WTC11 (cell line): ENCODE measurements at regions not wholly inside any gene's neighbourhood (a gene's known extent, or its start where the extent isn't known, plus 50 kb on each side); places are given as distances from the start of the nearest gene placed in this dataset.

Experiments
- ATAC-seq: fragments of 200-7000 bp; cut with Tn5 transposase; 2 replicates; pipeline ENCODE4 v1.10.0; 2021; ENCODE audit warnings: mild to moderate bottlenecking, moderate library complexity
- CTCF ChIA-PET: fragments of 300-600 bp; sonication (Branson Sonifier 250); formaldehyde crosslinking; loops from one replicate; lab custom pipeline; 2021; ENCODE audit warnings: antibody characterized with exemption; lab: Charles Lee
- POLR2A ChIA-PET: fragments of 350-600 bp; sonication (Branson Sonifier 250); formaldehyde crosslinking; loops from one replicate; lab custom pipeline; 2021; ENCODE audit warnings: antibody characterized with exemption; lab: Charles Lee
- DNase-seq: peaks from one replicate; pipeline ENCODE4 v3.0.0; 2021; ENCODE audit warnings: low spot score
- H3K27ac Mint-ChIP-seq: 2 replicates; pipeline ENCODE4 v1.8.0; 2021; ENCODE audit warnings: mixed read lengths
- H3K27me3 Mint-ChIP-seq: 2 replicates; pipeline ENCODE4 v1.8.0; 2021; ENCODE audit warnings: low read depth, mild to moderate bottlenecking, moderate library complexity, mixed read lengths
- H3K36me3 Mint-ChIP-seq: 2 replicates; pipeline ENCODE4 v1.8.0; 2021; ENCODE audit warnings: mixed read lengths
- H3K4me1 Mint-ChIP-seq: 2 replicates; pipeline ENCODE4 v1.8.0; 2022; ENCODE audit warnings: mixed read lengths
- H3K4me3 Mint-ChIP-seq: 2 replicates; pipeline ENCODE4 v1.8.0; 2021; ENCODE audit warnings: mild to moderate bottlenecking, moderate library complexity, mixed read lengths
- H3K9me3 Mint-ChIP-seq: 2 replicates; pipeline ENCODE4 v1.8.0; 2021; ENCODE audit warnings: mixed read lengths
- ATF6 ChIP-seq: sonication (generic); formaldehyde crosslinking; IDR thresholded peaks from 2 replicates; pipeline ENCODE4 v1.8.1; 2023; ENCODE audit warnings: mild to moderate bottlenecking, missing genetic modification reagents
- ELF4 ChIP-seq: sonication (generic); formaldehyde crosslinking; IDR thresholded peaks from 2 replicates; pipeline ENCODE4 v1.8.1; 2022; ENCODE audit warnings: low read depth, mild to moderate bottlenecking, moderate library complexity, missing genetic modification reagents
- FOXK1 ChIP-seq: sonication (generic); formaldehyde crosslinking; IDR thresholded peaks from 2 replicates; pipeline ENCODE4 v1.8.0; 2022; ENCODE audit warnings: mild to moderate bottlenecking, moderate library complexity, missing genetic modification reagents
- FOXP1 ChIP-seq: sonication (generic); formaldehyde crosslinking; IDR thresholded peaks from 2 replicates; pipeline ENCODE4 v1.8.0; 2022; ENCODE audit warnings: missing genetic modification reagents, mild to moderate bottlenecking, moderate library complexity, borderline replicate concordance
- GTF2I ChIP-seq: fragments of 250-450 bp; sonication (Bioruptor Pico); conservative IDR thresholded peaks from 2 replicates; pipeline ENCODE4 v1.4.0; 2021; ENCODE audit warnings: mild to moderate bottlenecking
- JAZF1 ChIP-seq: fragments of 250-450 bp; sonication (Bioruptor Pico); IDR thresholded peaks from 2 replicates; pipeline ENCODE4 v1.9.0; 2021; ENCODE audit warnings: moderate library complexity, mild to moderate bottlenecking, inconsistent platforms
- KAT7 ChIP-seq: sonication (generic); formaldehyde crosslinking; IDR thresholded peaks from 2 replicates; pipeline ENCODE4 v1.8.1; 2023; ENCODE audit warnings: missing genetic modification reagents, mild to moderate bottlenecking, borderline replicate concordance
- MYBL2 ChIP-seq: sonication (generic); formaldehyde crosslinking; IDR thresholded peaks from 2 replicates; pipeline ENCODE4 v1.8.1; 2023; ENCODE audit warnings: mild to moderate bottlenecking, moderate library complexity, missing genetic modification reagents
- PRDM15 ChIP-seq: sonication (generic); formaldehyde crosslinking; IDR thresholded peaks from 2 replicates; pipeline ENCODE4 v1.8.0; 2022; ENCODE audit warnings: missing genetic modification reagents
- SMAD3 ChIP-seq: sonication (generic); formaldehyde crosslinking; IDR thresholded peaks from 2 replicates; pipeline ENCODE4 v1.8.0; 2022; ENCODE audit warnings: missing genetic modification reagents, mild to moderate bottlenecking, borderline replicate concordance
- SP1 ChIP-seq: sonication (generic); formaldehyde crosslinking; conservative IDR thresholded peaks from 2 replicates; pipeline ENCODE4 v1.8.1; 2022; ENCODE audit warnings: missing genetic modification reagents
- USF2 ChIP-seq: sonication (generic); formaldehyde crosslinking; IDR thresholded peaks from 2 replicates; pipeline ENCODE4 v1.8.1; 2023; ENCODE audit warnings: mild to moderate bottlenecking, missing genetic modification reagents, moderate library complexity
- ZBTB21 ChIP-seq: sonication (generic); formaldehyde crosslinking; IDR thresholded peaks from 2 replicates; pipeline ENCODE4 v1.8.1; 2023; ENCODE audit warnings: mild to moderate bottlenecking, missing genetic modification reagents, borderline replicate concordance
- ZNF232 ChIP-seq: sonication (generic); formaldehyde crosslinking; IDR thresholded peaks from 2 replicates; pipeline ENCODE4 v1.8.0; 2022; ENCODE audit warnings: mild to moderate bottlenecking, missing genetic modification reagents
- ZNF281 ChIP-seq: sonication (generic); formaldehyde crosslinking; IDR thresholded peaks from 2 replicates; pipeline ENCODE4 v1.8.0; 2023; ENCODE audit warnings: mild to moderate bottlenecking, missing genetic modification reagents
- ZNF317 ChIP-seq: sonication (generic); formaldehyde crosslinking; IDR thresholded peaks from 2 replicates; pipeline ENCODE4 v1.8.1; 2023; ENCODE audit warnings: low read depth, mild to moderate bottlenecking, moderate library complexity, missing genetic modification reagents, borderline replicate concordance
- ZNF416 ChIP-seq: fragments of 250-450 bp; sonication (Bioruptor Pico); IDR thresholded peaks from 2 replicates; pipeline ENCODE4 v1.9.0; 2021; ENCODE audit warnings: mild to moderate bottlenecking, inconsistent platforms
- ZNF532 ChIP-seq: fragments of 250-450 bp; sonication (Bioruptor Pico); IDR thresholded peaks from 2 replicates; pipeline ENCODE4 v1.9.0; 2021; ENCODE audit warnings: mild to moderate bottlenecking, borderline replicate concordance

- no peak for TF ChIP-seq GTF2I (CRISPR knock-in tag)
- TF ChIP-seq ZNF532 (CRISPR knock-in tag), result no peak
- no peak for TF ChIP-seq FOXK1 (CRISPR knock-in tag)
- no peak for TF ChIP-seq ZNF317 (CRISPR knock-in tag)
- TF ChIP-seq USF2, result no peak
- no peak for TF ChIP-seq ZBTB21
- no peak for TF ChIP-seq JAZF1 (CRISPR knock-in tag)
- no peak for TF ChIP-seq FOXP1 (CRISPR knock-in tag)
- no peak for TF ChIP-seq ELF4 (CRISPR knock-in tag)
- TF ChIP-seq ZNF232, result no peak
- DNase-seq (no peak), ATAC-seq (no peak)
- 0 out of 2 replicates have a peak, but pooled peaks cover 4% of the 10 kb centered on the region for H3K36me3 Mint-ChIP-seq
- no peaks in the 10 kb centered on the region; the same call in 1 of the 2 replicates for H3K27me3 Mint-ChIP-seq
- no peak overlapping the region for H3K4me3 Mint-ChIP-seq
- H3K4me1 Mint-ChIP-seq, result peaks cover 23% of the 10 kb centered on the region
- ChIA-PET CTCF (no interaction called here), POLR2A (no interaction called here)
- H3K27ac Mint-ChIP-seq, result no peak overlapping the region
- H3K9me3 Mint-ChIP-seq, result peaks cover 4% of the 10 kb centered on the region
These were observed 118.9 kb downstream of the C12orf75 start for GRCh38 chr12:105449431-105449830.

- H3K4me3 Mint-ChIP-seq, result no peak overlapping the region
- peaks cover 7% of the 10 kb centered on the region; the same call in 1 of the 2 replicates for H3K4me1 Mint-ChIP-seq
- 0 out of 2 replicates have a peak, but pooled peaks cover 4% of the 10 kb centered on the region for H3K36me3 Mint-ChIP-seq
- H3K27ac Mint-ChIP-seq, result no peak overlapping the region
- no peak for ATAC-seq
- ChIA-PET POLR2A (no interaction called here), CTCF (no interaction called here)
- peaks cover 3% of the 10 kb centered on the region for H3K9me3 Mint-ChIP-seq
- no peak for DNase-seq
- H3K27me3 Mint-ChIP-seq, result no peaks in the 10 kb centered on the region; the same call in 1 of the 2 replicates
- TF ChIP-seq SP1 (CRISPR knock-in tag) (no peak), ZNF281 (CRISPR knock-in tag) (no peak), KAT7 (CRISPR knock-in tag) (no peak), SMAD3 (CRISPR knock-in tag) (no peak), MYBL2 (CRISPR knock-in tag) (no peak), ZNF416 (CRISPR knock-in tag) (no peak), PRDM15 (CRISPR knock-in tag) (no peak), ATF6 (CRISPR knock-in tag) (no peak)
These were observed 120.7 kb downstream of the C12orf75 start for GRCh38 chr12:105451211-105451610.
